Uterus (tissue), 3 donors: ENCODE measurements at regions not wholly inside any gene's neighbourhood (a gene's known extent, or its start where the extent isn't known, plus 50 kb on each side); places are given as distances from the start of the nearest gene placed in this dataset.

ENCODE experiments used
- DNase-seq, 2 donors: peaks; one replicate each; pipeline ENCODE4 v3.0.0-alpha.2; 2019 to 2020
- H3K27ac ChIP-seq, 2 donors: fragments of 200-600 bp; sonication (generic); 1 replicate in 1 of 2; 2 replicates in 1 of 2; pipeline ENCODE4 v1.5.1; 2016 to 2018
- H3K27me3 ChIP-seq, 2 donors: fragments of 200-600 bp; sonication (generic); one replicate each; pipeline ENCODE4 v1.5.1; 2018 to 2019; ENCODE audit warnings: control low read depth in 1 of 2
- H3K36me3 ChIP-seq, 2 donors: fragments of 200-600 bp; sonication (generic); one replicate each; pipeline ENCODE4 v1.5.1; 2019; ENCODE audit warnings: control low read depth in 1 of 2
- H3K4me1 ChIP-seq, 2 donors: fragments of 200-600 bp; sonication (generic); one replicate each; pipeline ENCODE4 v1.5.1; 2018 to 2019; ENCODE audit warnings: control low read depth in 1 of 2
- H3K4me3 ChIP-seq, 2 donors: fragments of 200-600 bp; sonication (generic); 1 replicate in 1 of 2; 2 replicates in 1 of 2; pipeline ENCODE4 v1.5.1; 2018 to 2019; ENCODE audit warnings: mild to moderate bottlenecking in 1 of 2
- H3K9me3 ChIP-seq, 2 donors: fragments of 200-600 bp; sonication (generic); one replicate each; pipeline ENCODE4 v1.5.1; 2019; ENCODE audit warnings: control low read depth in 1 of 2
- POLR2A ChIP-seq, 2 donors: fragments of 450-650 bp; IDR thresholded peaks; one replicate each; pipeline ENCODE4 v1.6.1; 2016; ENCODE audit warnings: antibody characterized with exemption in 2 of 2, mild to moderate bottlenecking in 1 of 2, moderate library complexity in 1 of 2
- intact Hi-C: fragments of 100-400 bp; cut with DNase I; formaldehyde crosslinking; loops from one replicate; pipeline ENCODE4 v1.15.1; 2023; ENCODE audit warnings: low total_unique reads
- TF ChIP-seq, protein P1 (sequence below), 4 experiments: fragments of 200-600 bp in 2 of 4; fragments of 450-650 bp in 2 of 4; sonication (generic) in 2 of 4; IDR thresholded peaks; one replicate each; pipeline ENCODE4 v1.5.1; 2016 to 2019; ENCODE audit warnings: antibody characterized with exemption in 4 of 4, mild to moderate bottlenecking in 2 of 4, moderate library complexity in 1 of 4
- donor health status: DM: yes; HTN: yes; CAD: no.

DNA sequence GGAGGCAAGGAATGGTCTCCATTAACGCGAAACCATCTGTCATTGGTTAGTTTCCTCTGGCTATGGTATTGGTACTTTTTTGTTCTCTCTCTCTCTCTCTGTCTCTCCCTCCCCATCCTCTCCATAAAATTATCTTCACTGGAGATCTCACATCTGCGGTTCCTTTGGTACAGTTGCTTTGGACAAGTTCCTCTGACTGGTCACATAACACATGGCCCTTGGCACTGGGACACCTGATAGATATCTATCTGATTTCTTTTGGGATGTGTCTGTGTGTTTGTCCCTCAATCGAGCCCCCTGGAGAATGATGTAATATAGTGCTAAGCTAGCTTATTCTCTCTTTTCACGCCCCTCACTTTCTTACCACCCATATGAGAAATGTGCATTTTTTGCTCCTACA is 682.0 kb upstream of the B3GALT2 start:
- TF ChIP-seq, protein P1, sequence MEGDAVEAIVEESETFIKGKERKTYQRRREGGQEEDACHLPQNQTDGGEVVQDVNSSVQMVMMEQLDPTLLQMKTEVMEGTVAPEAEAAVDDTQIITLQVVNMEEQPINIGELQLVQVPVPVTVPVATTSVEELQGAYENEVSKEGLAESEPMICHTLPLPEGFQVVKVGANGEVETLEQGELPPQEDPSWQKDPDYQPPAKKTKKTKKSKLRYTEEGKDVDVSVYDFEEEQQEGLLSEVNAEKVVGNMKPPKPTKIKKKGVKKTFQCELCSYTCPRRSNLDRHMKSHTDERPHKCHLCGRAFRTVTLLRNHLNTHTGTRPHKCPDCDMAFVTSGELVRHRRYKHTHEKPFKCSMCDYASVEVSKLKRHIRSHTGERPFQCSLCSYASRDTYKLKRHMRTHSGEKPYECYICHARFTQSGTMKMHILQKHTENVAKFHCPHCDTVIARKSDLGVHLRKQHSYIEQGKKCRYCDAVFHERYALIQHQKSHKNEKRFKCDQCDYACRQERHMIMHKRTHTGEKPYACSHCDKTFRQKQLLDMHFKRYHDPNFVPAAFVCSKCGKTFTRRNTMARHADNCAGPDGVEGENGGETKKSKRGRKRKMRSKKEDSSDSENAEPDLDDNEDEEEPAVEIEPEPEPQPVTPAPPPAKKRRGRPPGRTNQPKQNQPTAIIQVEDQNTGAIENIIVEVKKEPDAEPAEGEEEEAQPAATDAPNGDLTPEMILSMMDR (IDR thresholded peaks at IDR 0.05), result no peak
- no peak for TF ChIP-seq POLR2A (IDR thresholded peaks at IDR 0.05)
- no peak for DNase-seq
- intact Hi-C loops, result no loop called here
- Histone ChIP-seq H3K9me3 (no peaks in the 10 kb centered on the region), H3K27me3 (no peaks in the 10 kb centered on the region), H3K36me3 (no peaks in the 10 kb centered on the region), H3K4me1 (no peaks in the 10 kb centered on the region), H3K4me3 (no peak overlapping the region), H3K27ac (no peak overlapping the region)

DNA sequence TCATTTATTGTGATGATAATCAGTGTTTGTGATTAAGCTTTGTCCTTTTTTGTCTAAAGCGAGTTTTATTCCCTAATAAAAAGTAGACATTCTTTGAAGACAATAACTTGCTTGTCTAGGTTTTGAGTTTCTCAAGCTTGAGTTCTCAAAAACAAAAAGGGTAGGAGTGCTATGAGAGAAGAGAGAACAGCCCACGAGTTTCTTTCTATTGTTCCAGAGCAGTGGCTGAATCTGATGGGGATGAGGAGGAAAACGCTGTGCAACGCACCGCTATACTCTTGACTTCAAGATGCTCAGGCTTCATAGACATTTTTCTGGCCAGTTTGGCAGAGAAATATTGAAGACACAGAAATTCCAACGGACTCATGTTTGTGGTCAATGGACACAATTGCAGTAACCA is 669.8 kb upstream of the B3GALT2 start:
- H3K4me3 ChIP-seq, result no peak overlapping the region
- DNase-seq, result no peak
- no peak for TF ChIP-seq POLR2A (IDR thresholded peaks at IDR 0.05)
- TF ChIP-seq, protein P1 (IDR thresholded peaks at IDR 0.05), result no peak
- no peaks in the 10 kb centered on the region for H3K36me3 ChIP-seq
- no peaks in the 10 kb centered on the region for H3K4me1 ChIP-seq
- no peaks in the 10 kb centered on the region for H3K27me3 ChIP-seq
- intact Hi-C loops, result no loop called here
- H3K27ac ChIP-seq, result no peak overlapping the region
- no peaks in the 10 kb centered on the region for H3K9me3 ChIP-seq

DNA sequence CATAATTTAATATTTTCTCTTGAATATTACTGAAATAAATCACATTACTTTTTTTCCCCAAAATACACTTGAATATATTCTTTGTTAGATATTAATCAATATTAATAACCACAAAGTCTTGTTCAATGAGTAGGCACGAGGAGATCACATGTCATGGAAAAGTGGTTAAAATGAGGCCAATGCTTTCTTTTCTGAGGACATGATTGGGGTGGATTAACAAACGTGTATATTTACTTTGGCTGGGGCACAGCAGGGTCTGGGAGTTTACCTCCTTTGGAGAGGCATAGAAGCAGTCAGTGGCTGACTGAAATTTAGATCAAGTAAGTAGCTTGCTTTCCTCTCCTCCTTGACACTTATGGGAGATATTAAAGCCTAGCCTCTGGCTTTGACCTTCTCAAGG is 664.3 kb upstream of the B3GALT2 start:
- DNase-seq, result no peak
- no peaks in the 10 kb centered on the region for H3K27me3 ChIP-seq
- intact Hi-C loops, result no loop called here
- H3K27ac ChIP-seq, result no peak overlapping the region
- H3K4me1 ChIP-seq, result no peaks in the 10 kb centered on the region
- no peak overlapping the region for H3K4me3 ChIP-seq
- no peaks in the 10 kb centered on the region for H3K9me3 ChIP-seq
- TF ChIP-seq, protein P1 (IDR thresholded peaks at IDR 0.05), result no peak
- TF ChIP-seq POLR2A (IDR thresholded peaks at IDR 0.05), result no peak
- no peaks in the 10 kb centered on the region for H3K36me3 ChIP-seq

DNA sequence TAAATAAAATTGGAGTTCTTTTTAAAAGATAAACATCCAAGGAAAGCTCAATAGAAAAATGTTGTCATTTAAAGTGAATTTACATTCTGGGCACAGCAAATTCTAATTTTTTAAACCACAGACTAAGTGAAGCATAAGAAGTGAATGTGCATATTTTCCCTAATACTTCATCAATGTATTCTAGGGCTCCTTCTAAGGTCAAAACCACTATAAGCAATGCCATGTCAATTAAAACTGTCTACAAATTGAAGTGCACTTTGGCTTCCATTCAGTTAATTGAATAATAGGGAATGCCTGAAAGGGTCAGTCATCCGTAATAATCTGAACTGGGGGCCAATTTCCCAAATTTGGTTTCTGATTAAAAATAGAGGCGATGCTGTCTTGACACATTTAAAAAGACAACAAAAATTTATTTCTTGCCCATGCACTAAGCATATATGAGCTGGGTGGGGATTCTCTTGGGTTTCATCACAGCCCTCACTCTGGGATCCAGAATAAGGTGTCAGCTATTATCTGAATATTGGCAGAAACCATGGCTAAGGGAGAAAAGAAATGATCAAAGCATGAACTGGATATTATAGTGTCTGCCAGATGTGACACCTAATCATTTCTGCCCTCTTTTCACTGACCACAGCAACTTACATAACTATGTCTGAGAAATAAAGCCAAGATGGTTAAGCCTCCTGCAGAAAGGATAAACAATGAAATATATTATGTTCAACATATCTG is 660.6 kb upstream of the B3GALT2 start:
- no peak for DNase-seq
- TF ChIP-seq POLR2A (IDR thresholded peaks at IDR 0.05), result no peak
- TF ChIP-seq, protein P1 (IDR thresholded peaks at IDR 0.05), result no peak
- Histone ChIP-seq H3K9me3 (no peaks in the 10 kb centered on the region), H3K27ac (no peak overlapping the region), H3K27me3 (no peaks in the 10 kb centered on the region), H3K4me3 (no peak overlapping the region), H3K36me3 (no peaks in the 10 kb centered on the region), H3K4me1 (no peaks in the 10 kb centered on the region)
- intact Hi-C loops, result no loop called here

DNA sequence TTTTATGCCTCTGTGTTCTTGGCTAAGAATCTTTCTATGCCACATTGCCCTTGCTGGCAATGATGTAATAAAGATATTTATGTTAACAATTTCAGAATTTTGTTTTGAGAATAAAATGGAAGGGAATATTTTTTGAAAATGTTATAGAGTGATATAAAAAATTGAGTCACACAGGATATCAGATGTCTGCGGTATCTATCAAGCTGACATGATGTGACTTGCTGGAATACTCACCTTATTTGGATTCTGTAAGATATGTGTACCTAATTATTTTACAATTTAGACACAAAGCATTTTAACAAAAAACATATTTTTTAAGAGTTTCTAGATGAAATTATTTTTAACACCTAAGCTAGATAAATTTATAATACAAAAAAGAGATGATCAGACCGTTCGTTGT is 660.0 kb upstream of the B3GALT2 start:
- Histone ChIP-seq H3K27me3 (no peaks in the 10 kb centered on the region), H3K9me3 (no peaks in the 10 kb centered on the region), H3K4me1 (no peaks in the 10 kb centered on the region), H3K27ac (no peak overlapping the region), H3K36me3 (no peaks in the 10 kb centered on the region), H3K4me3 (no peak overlapping the region)
- DNase-seq, result no peak
- TF ChIP-seq POLR2A (IDR thresholded peaks at IDR 0.05), result no peak
- TF ChIP-seq, protein P1 (IDR thresholded peaks at IDR 0.05), result no peak
- intact Hi-C loops, result no loop called here
